ENCODE measurements at regions not wholly inside any gene's neighbourhood (a gene's known extent, or its start where the extent isn't known, plus 50 kb on each side); places are given as distances from the start of the nearest gene placed in this dataset.

DNA sequence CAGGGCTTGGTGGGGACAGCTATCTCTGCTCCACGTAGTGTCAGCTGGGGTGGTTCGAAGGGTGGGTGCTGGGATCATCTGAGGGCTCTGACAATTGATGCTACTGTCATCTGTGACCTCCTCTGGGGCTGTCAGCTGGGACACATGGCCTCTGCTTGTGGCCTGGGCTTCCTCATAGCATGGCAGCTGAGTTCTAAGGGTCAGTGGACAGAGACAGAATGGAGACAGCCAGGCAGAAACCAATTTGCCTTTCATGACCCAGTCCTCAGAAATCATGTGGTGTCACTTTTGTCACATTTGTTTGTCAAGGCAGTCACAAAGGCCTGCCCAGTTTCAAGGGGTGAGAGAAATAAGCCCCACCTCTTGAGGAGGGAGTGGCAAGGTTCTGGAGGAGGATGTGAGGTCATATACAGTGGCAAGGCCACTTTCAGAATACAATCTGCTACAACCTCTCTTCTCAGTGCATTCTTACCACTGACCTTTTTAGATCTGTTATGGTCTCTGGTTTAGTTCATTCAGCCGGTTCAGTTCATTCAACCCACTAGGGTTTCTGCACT lies 103.6 kb upstream of the BCOR start:
- DNase-seq (ENCODE audit: insufficient read length, low spot score): no peak
- no peak for FAIRE-seq

DNA sequence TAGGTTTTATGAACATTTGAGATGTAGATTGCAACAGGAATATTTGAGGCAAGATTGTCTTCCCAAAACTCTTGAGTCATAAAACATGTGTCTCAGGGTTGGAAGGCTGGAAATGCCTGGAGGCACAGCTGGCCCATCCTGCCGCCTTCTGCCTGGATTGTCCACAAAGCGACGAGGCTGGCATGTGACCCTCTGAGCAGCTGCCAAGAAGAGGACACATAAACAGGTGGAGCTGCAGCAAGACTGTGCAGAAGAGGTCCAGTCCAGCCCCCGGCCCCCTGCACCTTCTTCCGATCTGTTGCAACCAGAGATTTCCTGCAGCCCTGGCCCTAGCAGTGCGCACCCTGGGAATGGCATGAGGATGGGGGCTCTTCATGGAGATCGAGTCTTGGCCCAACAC lies 101.9 kb upstream of the BCOR start:
- FAIRE-seq (no peak), DNase-seq (ENCODE audit: insufficient read length, low spot score) (no peak)

DNA sequence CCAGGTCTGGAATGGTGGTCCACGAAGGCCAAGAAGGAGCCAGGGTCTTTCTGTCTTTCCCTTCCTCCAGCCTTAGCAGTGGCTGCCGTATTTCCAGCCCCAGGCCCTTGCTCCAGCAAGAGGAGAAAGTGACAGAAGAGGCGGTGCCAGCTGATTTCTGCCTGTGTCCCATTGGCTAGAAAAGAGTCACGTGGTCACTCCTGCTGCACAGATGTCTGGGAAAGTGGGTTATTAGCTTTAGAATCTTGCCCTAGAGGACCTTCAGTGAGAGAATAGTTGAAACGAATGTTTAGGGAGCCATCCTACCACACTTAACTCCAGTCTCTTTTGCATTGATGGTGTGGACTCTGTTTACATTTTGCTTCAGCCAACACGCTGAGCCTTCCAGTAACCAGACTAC lies 99.3 kb upstream of the BCOR start:
- FAIRE-seq (no peak), DNase-seq (ENCODE audit: insufficient read length, low spot score) (no peak)

DNA sequence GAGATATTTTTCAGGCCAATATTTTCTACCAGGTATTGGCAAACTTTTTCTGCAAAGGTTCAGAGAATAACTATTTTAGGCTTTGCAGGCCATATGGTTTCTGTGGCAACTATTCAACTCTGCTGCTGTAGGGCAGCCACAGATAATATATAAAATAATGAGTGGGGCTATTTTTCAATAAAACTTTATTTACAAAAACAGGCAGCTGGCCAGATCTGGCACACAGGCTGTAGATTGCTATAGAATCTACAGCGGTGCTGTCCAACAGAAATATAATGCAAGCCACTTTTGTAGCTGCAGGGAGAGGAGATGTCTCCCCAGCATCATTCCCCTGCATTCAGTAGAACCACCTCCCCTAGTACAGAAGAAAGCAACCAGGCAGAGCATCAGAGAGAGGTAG lies 97.6 kb upstream of the BCOR start:
- DNase-seq (ENCODE audit: insufficient read length, low spot score) (no peak), FAIRE-seq (no peak)

DNA sequence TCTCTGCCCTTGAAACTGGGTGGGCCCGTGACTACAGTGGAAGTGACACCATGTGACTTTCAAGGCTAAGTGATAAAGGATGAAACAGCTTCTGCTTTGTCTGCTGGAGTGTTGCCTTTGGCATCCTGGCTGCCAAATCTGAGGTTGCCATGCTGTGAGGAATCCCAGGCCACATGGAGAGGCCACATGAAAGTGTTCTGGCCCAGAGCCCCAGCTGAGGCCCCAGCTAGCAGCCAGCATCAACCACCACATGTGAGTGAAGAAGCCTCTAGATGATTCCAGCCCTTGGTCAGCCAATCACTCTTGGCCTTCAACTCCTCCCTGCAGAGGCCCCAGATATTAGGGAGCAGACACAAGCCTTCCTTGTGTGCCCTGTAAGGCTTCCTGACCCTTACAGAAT lies 94.4 kb upstream of the BCOR start:
- FAIRE-seq: no peak
- DNase-seq (ENCODE audit: insufficient read length, low spot score): no peak

DNA sequence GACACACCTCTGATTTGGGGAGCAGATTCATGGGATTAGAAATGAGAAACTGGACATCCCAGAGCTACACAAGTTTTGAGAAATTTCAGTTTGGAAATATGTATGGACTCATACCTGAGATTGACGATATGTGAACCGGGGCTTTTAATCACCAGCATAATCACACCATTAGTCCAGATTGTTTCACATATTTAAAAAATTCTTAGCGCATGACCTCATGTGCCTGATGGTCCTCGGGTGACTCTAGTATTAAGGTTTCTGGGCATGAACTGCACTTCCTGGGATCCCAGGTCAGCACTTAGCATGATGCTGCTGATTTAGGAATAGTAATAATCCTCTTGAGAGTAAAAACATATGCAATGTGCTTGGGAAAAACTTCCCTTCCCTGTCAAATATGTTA lies 91.9 kb upstream of the BCOR start:
- no peak for DNase-seq (ENCODE audit: insufficient read length, low spot score)
- FAIRE-seq: no peak

DNA sequence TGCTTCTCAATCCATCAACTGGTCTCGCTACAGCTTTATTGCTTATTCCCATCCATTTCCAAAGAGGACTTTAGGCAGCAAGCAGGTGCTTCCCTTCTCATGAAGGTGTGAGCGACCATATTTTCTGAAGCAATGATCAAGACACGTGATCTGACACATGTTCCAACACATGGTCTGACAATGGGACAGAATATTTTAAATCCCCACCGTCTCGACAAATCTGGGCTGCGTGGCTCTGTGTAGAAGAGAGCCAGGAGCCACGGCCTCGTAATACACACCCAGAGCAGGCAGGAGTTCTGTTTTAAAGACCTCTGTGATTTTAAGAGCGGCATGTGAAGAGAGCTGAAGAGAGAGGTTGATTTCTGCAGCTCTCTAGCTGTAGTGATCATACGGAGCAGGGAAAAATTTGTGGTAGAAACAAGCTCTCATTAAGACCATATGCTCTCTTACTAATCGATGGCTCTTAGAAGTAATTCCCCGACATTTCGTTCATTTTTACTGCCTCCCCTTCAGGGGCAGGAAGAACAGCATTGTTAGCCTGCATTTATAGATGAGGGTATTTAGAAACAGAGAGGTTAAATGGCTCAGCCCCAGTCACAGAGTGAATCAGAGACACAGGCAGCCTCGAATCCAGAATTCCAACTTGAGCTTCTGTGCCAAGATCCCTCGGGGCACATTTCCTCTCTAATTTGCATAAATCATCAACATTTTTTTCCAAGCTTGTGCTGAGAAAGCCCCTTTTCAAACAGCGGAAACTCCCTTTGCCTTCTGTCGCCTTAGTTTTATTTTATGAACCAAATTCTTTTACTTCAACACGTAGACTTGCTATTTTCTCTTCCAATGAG lies 91.0 kb upstream of the BCOR start:
- DNase-seq (ENCODE audit: insufficient read length, low spot score) (no peak), FAIRE-seq (no peak)

DNA sequence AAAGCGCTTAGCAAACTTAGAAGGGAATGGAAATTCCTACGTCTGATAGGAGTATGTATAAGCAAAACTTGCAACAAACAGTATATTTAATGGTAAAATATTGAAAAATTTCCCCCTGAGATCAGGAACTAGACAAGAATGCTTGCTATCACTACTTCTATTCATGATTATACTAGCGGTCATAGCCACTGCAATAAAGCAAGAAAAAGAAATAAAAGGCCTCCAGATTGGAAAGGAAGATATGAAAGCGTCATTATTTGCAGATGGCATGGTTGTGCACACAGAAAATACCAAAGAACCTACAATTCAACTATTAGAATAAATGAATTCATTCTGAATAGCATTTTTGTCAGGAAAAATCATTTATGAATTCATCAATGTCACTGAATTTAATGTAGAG lies 87.2 kb upstream of the BCOR start:
- FAIRE-seq: no peak
- DNase-seq (ENCODE audit: insufficient read length, low spot score): no peak

DNA sequence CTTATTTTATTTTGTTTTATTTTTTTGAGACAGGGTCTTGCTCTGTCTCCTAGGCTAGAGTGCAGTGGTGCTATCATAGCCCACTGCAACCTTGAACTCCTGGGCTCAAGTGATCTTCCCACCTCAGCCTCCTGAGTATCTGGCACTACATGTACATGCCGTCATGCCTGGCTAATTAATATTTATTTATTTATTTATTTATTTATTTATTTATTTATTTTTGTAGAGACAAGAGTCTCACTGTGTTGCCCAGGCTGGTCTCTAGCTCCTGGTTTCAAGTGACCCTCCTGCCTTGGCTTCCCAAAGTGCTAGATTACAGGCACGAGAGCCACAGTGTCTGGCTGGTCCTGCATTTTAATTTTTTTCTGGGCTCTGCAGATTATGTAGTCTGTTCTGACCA lies 84.9 kb upstream of the BCOR start:
- no peak for FAIRE-seq

DNA sequence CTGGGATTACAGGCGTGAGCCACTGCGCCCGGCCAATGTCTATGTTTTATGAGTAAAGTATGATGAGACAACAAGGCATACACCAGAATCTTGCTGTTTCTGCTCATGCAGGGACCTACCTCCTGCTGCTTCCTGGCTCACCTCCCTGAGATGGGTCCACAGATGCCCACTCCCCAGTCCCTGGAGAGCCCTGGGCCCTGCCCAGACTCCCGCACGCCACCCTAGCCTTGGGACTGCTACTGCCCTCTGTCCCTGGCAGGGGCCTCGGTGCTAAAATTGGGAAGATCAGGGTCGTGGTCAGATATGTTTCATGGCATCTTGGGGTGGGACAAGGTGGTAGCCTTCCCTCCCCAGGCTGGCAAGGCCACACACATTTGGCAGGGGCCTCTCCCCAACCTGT lies 84.3 kb upstream of the BCOR start:
- DNase-seq (ENCODE audit: insufficient read length, low spot score): no peak
- no peak for FAIRE-seq

More for the DNA sequence above, 84.9 kb upstream of the BCOR start:
- no peak for DNase-seq (ENCODE audit: insufficient read length, low spot score)

DNA sequence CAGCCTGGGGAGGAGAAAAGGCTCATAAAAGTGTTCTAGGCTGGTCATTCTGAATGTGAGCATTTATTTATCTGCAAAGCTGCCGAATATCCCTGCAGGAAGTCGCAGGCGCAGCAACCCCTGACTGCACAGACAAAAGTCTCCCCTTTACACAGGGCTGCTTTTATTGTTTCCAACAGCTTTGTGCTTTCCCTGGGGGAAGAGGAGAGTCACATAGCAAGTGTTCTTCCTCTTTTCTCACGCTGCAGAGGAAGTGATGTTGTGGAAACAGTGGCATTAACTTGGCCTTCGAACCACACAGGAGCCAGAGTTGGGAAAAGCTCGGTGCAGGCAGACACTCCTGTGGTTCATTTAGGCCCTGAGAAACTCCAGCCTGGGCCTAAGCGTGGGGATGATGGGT lies 81.5 kb upstream of the BCOR start:
- FAIRE-seq: no peak
- DNase-seq (ENCODE audit: insufficient read length, low spot score): no peak

DNA sequence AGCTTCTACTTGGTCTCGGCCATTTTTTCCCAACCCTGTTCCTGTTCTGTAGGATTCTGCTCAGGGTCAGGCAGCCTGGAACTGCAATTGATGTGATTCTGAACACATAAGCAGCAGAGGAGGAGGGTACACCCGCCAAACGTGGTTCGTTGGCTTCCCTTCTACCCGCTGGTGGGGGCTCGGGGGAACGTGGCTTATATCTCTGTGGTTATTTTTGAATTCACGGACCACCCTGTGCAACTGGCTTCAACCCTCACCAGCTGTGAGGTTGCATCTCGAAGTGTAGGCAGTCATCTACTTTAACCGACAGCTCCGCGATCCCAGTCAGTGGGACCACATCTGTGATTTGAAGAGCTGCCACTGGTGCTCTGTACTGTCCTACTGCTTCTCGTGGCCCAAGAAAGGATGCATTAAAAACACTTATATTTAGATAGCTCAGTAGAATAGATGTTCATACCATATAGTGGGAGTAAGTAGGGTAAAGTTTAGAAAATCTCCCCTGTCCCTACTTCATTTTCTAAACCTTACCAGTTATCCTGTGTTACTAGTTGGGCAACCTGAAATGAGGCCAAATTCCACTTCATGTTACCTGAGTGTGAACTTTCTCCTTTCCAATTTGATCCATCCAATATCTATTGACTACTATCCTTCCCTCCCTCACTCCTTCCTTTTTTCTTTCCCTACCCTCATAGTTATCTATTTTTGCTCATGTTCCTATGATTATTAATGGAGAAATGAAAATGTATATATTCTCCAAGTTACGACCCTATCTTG lies 80.4 kb upstream of the BCOR start:
- DNase-seq (ENCODE audit: insufficient read length, low spot score): no peak
- FAIRE-seq: no peak

DNA sequence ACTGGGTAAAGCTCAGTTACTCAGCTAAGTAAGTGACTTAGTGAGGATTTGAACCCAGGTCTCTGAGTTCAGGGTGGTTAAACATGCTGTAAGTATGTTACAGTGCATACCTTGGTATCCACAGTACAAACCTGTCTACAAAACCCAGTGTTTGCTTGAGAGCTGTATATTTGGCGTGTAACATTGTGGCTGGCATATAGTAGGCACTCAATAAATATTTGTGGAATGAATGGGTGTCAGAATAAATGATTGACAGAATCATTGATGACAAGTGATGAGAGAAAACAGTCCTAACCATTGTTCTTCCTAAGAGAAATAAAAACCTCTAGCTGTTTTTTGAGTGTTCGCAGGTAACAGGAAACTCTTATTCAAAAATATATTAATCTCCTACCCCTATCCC lies 79.7 kb upstream of the BCOR start:
- FAIRE-seq (peak; percentile 31), DNase-seq (ENCODE audit: insufficient read length, low spot score) (no peak)

DNA sequence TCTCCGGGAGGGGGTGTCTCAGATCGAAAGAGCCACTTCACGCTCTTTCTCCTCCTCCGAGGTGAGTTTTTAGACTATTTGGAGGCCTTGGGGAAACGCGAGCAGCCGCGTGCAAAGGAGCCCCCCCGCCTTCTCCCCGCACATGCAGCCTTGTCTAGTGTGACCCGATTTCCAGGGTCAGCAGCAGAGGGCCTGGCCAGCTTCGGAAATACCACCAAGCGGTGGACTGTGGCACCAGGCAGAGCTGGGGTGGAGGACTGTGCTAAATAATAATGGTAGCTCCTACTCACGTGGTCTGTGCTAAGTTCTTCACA lies 79.3 kb upstream of the BCOR start:
- DNase-seq (ENCODE audit: insufficient read length, low spot score) (no peak), FAIRE-seq (no peak)

DNA sequence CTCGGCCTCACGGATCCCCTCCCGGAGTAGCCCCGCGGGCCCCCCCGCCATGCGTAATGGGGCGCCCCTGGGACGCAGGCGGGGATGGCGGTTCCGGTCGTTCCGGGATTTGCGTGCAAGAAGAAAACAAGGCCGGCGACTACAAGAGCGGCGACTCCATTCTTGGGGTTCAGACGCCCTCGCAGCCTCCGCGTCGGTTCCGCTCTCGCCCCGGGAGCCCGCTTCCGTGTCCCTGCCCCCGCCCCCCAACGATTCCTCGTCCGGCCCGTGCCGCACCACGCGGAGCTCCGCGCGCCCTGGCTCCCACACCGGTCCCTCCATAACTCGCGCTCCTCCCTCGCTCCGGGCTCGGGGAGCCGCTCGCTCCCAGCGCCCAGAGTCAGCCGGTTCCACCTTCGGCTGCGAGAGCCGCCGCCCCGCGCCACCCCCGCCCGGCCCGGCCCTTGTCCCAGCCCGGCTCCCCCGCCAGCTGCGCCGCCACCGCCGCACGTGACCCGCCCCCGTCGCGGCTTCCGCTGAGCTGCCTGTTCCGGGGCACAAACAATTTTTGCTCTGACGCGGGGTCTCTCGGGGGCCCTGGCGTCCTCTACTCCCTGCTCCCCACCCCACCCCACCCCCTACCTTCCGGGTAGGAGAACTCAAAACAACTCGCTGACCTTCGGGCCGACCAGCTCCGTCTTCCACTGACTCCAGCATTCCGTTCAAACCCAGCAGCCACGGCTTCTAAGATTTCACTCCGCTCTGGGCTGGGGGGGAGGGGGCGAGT lies 78.8 kb upstream of the BCOR start:
- FAIRE-seq: no peak

DNA sequence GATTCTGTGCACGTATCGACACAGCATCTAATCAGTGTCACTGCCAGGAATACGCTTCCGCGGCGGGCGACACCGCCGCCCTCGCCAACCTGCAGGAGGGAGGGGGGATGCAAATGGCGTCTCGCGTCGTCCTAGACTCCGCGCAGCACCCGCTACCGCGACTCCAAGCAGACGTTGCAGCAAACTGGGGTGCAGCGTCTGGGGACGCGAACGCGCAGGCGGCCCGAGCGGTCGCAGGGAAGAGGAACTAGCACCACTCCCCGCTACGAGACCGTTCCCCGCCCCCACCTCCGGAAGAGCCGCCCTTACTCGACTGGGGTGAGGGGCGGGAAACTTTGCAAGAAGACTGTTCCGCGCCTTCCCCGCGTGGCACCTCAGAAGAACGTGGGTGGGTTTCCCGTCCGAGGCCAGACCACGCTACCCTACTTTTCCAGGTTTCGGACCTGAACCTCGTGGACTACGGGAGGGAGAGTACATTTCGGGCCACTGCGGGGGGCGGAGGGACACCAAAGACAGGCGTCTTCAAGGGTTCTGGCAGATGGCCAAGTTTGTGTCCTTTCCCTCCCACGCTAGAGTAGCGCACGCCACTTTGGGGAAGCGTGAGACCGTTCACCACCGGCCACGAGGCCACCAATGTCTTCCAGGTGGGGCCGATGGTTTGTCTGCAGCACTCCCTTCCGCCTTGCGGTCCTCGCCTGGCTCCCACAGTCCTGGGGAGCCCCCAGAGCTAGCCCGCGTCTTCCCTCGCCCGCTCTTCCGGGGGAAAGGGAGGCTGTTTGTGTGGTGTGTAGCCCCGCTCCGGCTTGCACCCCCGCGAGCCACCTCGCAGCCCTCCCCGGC lies 78.0 kb upstream of the BCOR start:
- DNase-seq (ENCODE audit: insufficient read length, low spot score): no peak
- FAIRE-seq: no peak

More for the DNA sequence above, 78.8 kb upstream of the BCOR start:
- DNase-seq (ENCODE audit: insufficient read length, low spot score): no peak

DNA sequence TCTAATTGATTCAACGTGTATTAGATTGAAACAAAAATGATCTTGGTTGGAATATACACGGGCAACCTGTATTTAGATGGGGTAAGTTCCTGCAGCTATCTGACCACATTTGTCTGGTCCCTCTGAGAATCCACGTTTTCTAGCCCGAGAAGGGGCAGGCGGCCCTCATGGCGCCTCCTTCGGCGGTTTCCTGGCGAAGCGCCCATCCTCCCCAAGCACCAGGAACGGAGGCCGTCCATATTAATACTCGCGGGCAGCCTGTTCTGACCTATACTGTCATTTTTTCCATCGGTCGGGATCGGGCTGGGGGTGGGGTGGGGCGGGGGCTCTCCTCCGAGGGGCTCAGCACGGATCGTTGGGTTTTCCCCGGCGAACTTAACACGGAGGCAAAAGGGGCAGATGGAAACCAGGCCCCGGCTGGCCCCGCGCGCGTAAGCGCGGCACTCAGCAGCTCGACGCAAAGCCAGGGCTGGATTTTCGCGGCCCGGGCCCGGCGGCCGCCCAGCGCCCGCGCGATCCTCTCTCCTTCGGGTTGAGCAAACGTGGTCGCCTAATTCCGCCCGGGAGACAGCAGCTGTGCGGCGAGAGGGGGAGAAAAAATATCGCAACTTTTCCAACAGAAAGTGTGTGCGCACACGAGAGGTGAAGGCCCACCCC lies 77.2 kb upstream of the BCOR start:
- FAIRE-seq: no peak
- DNase-seq (ENCODE audit: insufficient read length, low spot score): no peak

DNA sequence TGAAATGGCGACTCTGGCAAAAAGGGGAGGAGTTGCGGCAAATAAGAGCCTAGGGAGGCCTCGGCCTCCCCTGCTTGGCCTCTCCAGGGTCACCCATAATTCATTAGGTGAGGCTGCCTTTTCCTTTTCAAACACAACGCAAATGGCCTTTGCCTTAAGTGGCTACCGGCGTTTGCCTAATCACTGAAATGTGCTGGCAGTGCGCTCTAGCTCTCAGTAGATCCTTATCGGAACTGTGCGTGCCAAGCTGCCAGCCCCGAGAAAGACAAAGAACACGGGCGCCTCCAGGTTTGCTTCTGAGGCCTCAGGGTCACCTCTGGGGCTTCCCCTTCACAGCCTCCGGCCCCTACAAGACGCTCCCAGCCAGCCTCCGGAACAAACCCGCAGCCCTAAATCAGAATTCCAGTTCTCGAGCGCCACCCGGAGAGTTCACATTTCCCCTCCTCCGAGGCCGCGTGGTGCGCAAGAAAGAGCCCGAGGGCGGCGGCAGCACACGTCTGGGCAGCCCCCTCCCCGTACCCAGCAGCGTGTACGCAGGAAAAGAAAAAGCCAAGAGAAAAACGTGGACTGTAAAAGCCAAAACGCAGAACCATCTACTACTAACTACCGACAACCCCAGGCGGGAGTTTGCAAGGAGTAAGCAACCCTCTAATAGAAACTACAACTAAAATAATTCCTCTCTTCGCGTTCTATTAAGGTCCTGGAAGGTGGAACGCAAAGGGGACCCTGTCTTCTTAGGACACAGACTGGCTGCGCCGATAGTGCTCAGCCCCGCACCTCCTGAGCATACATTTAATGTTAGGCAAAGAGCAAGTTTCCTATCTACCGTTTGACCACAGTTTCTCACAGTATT lies 76.5 kb upstream of the BCOR start:
- FAIRE-seq (no peak), DNase-seq (ENCODE audit: insufficient read length, low spot score) (no peak)
